Nephron (organoid): ENCODE measurements at regions not wholly inside any gene's neighbourhood (a gene's known extent, or its start where the extent isn't known, plus 50 kb on each side); places are given as distances from the start of the nearest gene placed in this dataset.
"Not testable (repeated sequence)": the region's sequence is repeated elsewhere in the genome, so short reads cannot be mapped to it uniquely, and the experiment has no call there.

Source experiments
- H3K27ac Mint-ChIP-seq, 3 experiments: 2 replicates each; pipeline ENCODE4 v1.8.0; 2020; ENCODE audit warnings: mixed read lengths in 3 of 3, mild to moderate bottlenecking in 2 of 3, moderate library complexity in 1 of 3
- H3K27me3 Mint-ChIP-seq: 2 replicates; pipeline ENCODE4 v1.8.0; 2021; ENCODE audit warnings: low read depth, mild to moderate bottlenecking, moderate library complexity, mixed read lengths
- H3K36me3 Mint-ChIP-seq: 2 replicates; pipeline ENCODE4 v1.8.0; 2020; ENCODE audit warnings: low read depth, mixed read lengths
- H3K4me1 Mint-ChIP-seq: 2 replicates; pipeline ENCODE4 v1.8.0; 2020; ENCODE audit warnings: mixed read lengths
- H3K4me3 Mint-ChIP-seq, 3 experiments: 2 replicates each; pipeline ENCODE4 v1.8.0; 2020; ENCODE audit warnings: mild to moderate bottlenecking in 3 of 3, mixed read lengths in 3 of 3, moderate library complexity in 2 of 3
- H3K9me3 Mint-ChIP-seq: 2 replicates; pipeline ENCODE4 v1.8.0; 2020; ENCODE audit warnings: mixed read lengths
- CTCF ChIP-seq, 3 experiments: fragments of 200-600 bp; sonication (generic); IDR thresholded peaks; one replicate each; pipeline ENCODE4 v1.5.0; 2021; ENCODE audit warnings: antibody characterized with exemption in 3 of 3; ENCODE audit not compliant: unreplicated experiment in 3 of 3

GRCh38 chr3:69485489-69485888, 99.6 kb upstream of the FRMD4B start:
- no peak for TF ChIP-seq CTCF (IDR thresholded peaks at IDR 0.05; ENCODE audit: unreplicated experiment in 3 of 3)
- H3K27me3 Mint-ChIP-seq, result peaks cover 4% of the 10 kb centered on the region
- peaks cover 7% of the 10 kb centered on the region for H3K36me3 Mint-ChIP-seq

GRCh38 chr3:69484507-69485393, 98.9 kb upstream of the FRMD4B start:
- H3K4me1 Mint-ChIP-seq, result peaks cover 40% of the 10 kb centered on the region
- TF ChIP-seq CTCF (IDR thresholded peaks at IDR 0.05; ENCODE audit: unreplicated experiment in 3 of 3), result no peak
- peaks cover 4% of the 10 kb centered on the region for H3K9me3 Mint-ChIP-seq
- H3K27ac Mint-ChIP-seq, result peak overlapping the region in 2 of 3 experiments; percentile 14 to 62
- peaks cover 8% of the 10 kb centered on the region for H3K36me3 Mint-ChIP-seq
- no peaks in the 10 kb centered on the region for H3K27me3 Mint-ChIP-seq
- H3K4me3 Mint-ChIP-seq, result no peak overlapping the region

More at GRCh38 chr3:69485489-69485888, 99.6 kb upstream of the FRMD4B start:
- Mint-ChIP-seq H3K9me3 (peaks cover 4% of the 10 kb centered on the region), H3K27ac (no peak overlapping the region), H3K4me3 (no peak overlapping the region), H3K4me1 (peaks cover 40% of the 10 kb centered on the region)

- no peaks in the 10 kb centered on the region for H3K27me3 Mint-ChIP-seq
- no peak for TF ChIP-seq CTCF (IDR thresholded peaks at IDR 0.05; ENCODE audit: unreplicated experiment in 3 of 3)
- peak overlapping the region in 2 of 3 experiments; percentile 62 to 69 for H3K27ac Mint-ChIP-seq
- H3K9me3 Mint-ChIP-seq, result peaks cover 5% of the 10 kb centered on the region
- peaks cover 40% of the 10 kb centered on the region for H3K4me1 Mint-ChIP-seq
- H3K36me3 Mint-ChIP-seq, result peaks cover 10% of the 10 kb centered on the region
- no peak overlapping the region for H3K4me3 Mint-ChIP-seq
Observed at GRCh38 chr3:69483449-69483848, 97.6 kb upstream of the FRMD4B start.

- not testable (repeated sequence) for H3K9me3 Mint-ChIP-seq, H3K27me3 Mint-ChIP-seq, H3K4me3 Mint-ChIP-seq
- peaks cover 32% of the 10 kb centered on the region for H3K4me1 Mint-ChIP-seq
- peaks cover 10% of the 10 kb centered on the region for H3K36me3 Mint-ChIP-seq
- peak overlapping the region in 1 of 3 experiments; percentile 36 for H3K27ac Mint-ChIP-seq
Observed at GRCh38 chr3:69480986-69481385, 95.1 kb upstream of the FRMD4B start.

GRCh38 chr3:69474186-69474585, 88.3 kb upstream of the FRMD4B start:
- Mint-ChIP-seq H3K36me3 (no peaks in the 10 kb centered on the region), H3K4me3 (no peak overlapping the region), H3K27ac (no peak overlapping the region), H3K9me3 (peaks cover 9% of the 10 kb centered on the region), H3K27me3 (peaks cover 4% of the 10 kb centered on the region), H3K4me1 (no peaks in the 10 kb centered on the region)
- TF ChIP-seq CTCF (IDR thresholded peaks at IDR 0.05; ENCODE audit: unreplicated experiment in 3 of 3), result no peak

GRCh38 chr3:69472093-69472492, 86.2 kb upstream of the FRMD4B start:
- H3K4me3 Mint-ChIP-seq, result no peak overlapping the region
- peaks cover 4% of the 10 kb centered on the region for H3K27me3 Mint-ChIP-seq
- H3K36me3 Mint-ChIP-seq, result no peaks in the 10 kb centered on the region
- no peak overlapping the region for H3K27ac Mint-ChIP-seq
- H3K9me3 Mint-ChIP-seq, result peaks cover 5% of the 10 kb centered on the region
- TF ChIP-seq CTCF (IDR thresholded peaks at IDR 0.05; ENCODE audit: unreplicated experiment in 3 of 3), result no peak
- no peaks in the 10 kb centered on the region for H3K4me1 Mint-ChIP-seq
